GM18907 (cell line): ENCODE measurements at regions not wholly inside any gene's neighbourhood (a gene's known extent, or its start where the extent isn't known, plus 50 kb on each side); places are given as distances from the start of the nearest gene placed in this dataset.

ENCODE experiments used
- ATAC-seq: cut with Tn5 transposase; IDR thresholded peaks from one replicate; pipeline ENCODE4 v1.9.1; 2021; ENCODE audit warnings: mild to moderate bottlenecking, moderate library complexity; ENCODE audit not compliant: unreplicated experiment

DNA sequence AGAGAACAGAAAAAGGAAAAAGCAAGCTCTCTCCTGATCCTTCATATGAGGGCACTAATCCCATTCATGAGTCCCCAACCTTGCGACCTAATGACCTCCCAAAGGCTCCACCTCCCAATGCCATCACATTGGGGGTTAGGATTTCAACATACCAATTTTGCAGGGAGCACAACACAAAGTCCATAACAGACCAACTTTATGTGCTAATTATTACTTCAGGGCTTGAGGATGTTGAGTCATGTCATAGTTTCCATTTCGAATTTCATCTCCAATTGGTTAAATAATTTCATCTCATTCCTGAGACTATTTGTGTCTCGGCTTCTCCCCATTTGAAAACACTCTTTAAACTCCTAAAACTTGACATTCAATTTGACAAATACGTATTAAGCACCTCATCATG, 69.9 kb upstream of the KLF7 start:
- no peak for ATAC-seq

- ATAC-seq = no peak
These were observed 70.6 kb upstream of the KLF7 start for GRCh38 chr2:207236156-207236935.

DNA sequence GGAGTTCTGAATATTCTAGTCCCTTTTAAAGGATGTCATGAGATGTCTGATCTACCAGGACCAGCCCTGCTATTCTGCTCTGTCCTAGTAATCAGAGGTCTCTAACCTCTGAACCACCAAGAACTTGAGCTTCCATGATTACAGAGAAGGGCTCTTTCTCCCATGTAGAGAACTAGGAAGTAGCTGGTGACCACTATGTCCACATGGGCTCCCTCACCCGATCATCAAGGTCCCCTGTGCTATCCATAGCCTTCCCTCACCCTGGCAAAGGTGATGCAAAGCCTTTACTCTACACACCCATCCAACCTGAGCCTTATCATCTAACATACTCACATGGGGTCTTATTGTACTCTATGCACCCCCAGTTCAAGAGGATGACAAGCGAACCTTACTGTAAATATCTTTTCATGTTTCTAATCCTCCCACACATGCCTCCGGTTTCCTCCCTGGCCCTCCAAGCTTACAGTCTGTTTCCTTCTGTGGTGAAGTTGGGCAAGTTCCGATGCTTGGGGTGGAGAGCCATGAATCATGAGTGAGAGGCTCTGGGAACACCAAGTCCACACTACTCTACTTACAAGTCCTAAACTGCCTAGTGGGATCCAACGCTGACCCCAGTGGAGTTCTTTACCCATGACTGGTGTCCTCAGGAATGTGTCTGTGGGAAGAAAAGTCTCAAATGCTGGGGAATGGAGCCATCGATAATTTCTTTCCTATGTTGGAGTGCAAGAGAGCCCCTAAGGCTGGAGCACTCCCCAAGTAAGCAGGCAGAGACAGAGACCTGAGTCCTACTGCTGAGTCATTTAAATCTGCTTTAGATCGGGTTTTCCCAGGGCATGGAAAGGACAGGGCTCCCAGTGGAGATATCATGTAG, 73.3 kb upstream of the KLF7 start:
- no peak for ATAC-seq

GRCh38 chr2:207239754-207240494, 74.2 kb upstream of the KLF7 start:
- peak; percentile 72 for ATAC-seq

GRCh38 chr2:207240649-207241048, 74.9 kb upstream of the KLF7 start:
- ATAC-seq = peak; percentile 31

DNA sequence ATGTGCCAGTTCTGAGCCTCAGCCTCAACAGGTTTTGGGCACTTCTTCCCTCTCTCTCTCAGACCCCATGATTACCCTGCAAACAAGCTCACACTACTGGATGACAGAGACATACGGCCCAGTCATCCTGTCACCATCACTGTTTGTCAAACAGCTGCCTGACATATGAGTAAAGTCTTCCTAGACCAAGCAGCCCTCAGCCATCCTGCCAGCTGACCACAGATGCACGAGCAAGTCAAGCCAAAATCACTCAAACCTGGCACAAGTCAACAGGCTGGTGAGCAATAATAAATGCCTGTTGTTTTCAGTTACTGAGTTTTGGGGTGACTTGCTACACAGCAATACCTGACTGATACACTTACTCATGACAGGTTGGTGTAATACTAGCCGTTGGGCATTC, 75.5 kb upstream of the KLF7 start:
- ATAC-seq = peak; percentile 37

GRCh38 chr2:207243601-207244000, 77.9 kb upstream of the KLF7 start:
- no peak for ATAC-seq

GRCh38 chr2:207244971-207245925, 79.5 kb upstream of the KLF7 start:
- no peak for ATAC-seq

DNA sequence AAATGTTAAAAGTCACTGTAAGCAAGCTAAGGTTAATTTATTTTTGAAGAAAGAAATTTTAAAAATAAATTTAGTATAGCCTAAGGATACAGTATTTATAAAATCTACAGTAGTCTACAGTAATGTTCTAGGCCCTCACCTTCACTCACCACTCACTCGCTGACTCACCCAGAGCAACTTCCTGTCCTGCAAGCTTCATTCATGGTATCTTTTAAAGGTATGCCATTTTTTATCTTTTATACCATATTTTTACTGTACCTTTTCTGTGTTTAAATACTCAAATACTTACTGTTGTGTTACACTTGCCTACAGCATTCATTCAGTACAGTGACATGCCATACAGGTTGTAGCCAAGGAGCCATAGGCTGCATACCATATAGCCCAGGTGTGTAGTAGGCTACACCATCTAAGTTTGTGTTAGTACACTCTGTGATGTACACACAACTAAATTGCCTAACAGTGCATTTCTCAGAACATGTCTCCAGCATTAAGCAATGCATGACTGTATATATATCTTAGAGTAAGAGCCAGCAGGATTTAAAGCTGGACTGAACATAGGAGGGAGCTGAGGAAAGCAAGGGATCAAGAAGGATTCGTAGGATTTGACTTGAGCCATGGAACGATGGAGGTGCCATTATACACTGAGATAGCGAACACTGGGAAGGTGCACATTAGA, 83.1 kb upstream of the KLF7 start:
- no peak for ATAC-seq

DNA sequence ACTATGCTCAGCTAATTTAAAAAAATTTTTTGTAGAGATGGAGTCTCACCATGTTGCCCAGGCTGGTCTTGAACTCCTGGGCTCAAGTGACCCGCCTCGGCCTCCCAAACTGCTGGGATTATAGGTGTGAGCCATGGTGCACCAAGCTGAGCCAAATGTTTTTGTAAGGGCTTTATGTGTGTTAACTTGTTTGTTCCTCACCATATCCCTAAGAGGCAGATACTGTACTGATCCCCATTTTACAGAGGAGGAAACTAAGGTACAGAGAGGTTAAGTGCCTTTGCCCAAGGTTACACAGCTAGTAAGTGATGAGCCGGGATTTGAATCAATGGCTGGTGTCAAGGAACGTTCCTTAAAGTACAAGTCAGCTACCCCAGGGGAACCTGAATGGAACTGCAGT, 85.3 kb upstream of the KLF7 start:
- ATAC-seq = no peak

DNA sequence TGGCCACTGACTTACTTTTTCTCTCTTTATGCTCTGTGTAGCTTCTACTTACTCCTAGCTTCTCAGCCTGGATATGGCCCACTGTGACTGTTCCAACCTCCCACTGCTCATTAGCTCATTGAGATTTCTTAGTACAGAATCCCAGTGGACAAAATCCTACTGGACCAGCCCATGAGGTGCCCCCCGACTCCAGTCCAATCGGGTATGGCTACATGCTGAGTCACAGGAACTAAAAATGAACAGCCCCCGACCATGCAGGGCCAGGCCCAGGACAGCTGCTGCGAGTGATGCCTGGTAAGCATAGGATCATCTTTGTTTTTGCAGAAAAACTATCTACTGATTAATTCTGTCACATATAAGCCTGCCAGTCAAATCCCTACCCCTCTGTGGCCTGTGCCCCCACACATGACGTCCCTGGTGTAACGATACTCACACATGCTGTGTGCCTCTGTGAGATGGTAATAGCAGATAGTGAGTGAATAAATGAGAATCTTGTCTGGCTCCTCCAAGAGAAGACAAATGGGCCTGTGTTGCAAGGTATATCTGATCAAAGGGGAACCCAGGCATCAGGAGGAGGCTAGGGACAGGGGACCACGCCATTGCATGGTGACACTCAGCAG, 85.9 kb upstream of the KLF7 start:
- ATAC-seq = no peak

- ATAC-seq = no peak
These were observed 86.7 kb upstream of the KLF7 start for GRCh38 chr2:207252416-207252815.

DNA sequence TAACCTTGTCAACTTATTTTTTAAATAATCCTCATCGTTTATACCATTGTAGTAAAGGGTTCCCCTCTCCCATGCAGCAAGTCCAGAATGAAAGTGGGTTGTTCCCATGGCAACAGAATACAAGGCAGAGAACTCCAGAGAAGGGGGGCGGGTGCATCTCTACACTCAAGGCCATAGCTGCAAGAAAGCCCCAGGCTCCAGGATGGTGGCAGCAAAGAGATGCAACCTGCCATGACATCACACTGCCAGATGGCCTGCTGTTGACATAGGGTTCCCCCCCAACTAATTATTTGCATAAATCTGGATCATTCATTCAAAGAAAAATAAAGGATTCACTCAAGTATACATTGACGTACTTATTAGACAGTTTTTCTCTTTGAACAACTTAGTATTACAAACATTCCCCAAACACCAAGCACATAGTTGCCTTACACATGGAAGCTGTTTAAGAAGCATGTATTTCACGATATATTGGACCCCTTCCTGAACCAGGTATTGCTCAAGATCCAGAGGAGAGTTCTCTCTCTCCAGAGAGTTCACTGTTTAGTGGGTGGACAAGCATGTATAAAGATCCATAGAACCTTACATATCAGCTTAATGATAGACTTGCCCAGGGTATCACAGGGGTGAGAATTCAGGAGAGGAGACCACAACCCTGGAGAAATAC, 87.4 kb upstream of the KLF7 start:
- ATAC-seq = no peak

GRCh38 chr2:207253666-207254345, 88.1 kb upstream of the KLF7 start:
- no peak for ATAC-seq

- peak; percentile 45 for ATAC-seq
These were observed 89.1 kb upstream of the KLF7 start for GRCh38 chr2:207254591-207255464.

DNA sequence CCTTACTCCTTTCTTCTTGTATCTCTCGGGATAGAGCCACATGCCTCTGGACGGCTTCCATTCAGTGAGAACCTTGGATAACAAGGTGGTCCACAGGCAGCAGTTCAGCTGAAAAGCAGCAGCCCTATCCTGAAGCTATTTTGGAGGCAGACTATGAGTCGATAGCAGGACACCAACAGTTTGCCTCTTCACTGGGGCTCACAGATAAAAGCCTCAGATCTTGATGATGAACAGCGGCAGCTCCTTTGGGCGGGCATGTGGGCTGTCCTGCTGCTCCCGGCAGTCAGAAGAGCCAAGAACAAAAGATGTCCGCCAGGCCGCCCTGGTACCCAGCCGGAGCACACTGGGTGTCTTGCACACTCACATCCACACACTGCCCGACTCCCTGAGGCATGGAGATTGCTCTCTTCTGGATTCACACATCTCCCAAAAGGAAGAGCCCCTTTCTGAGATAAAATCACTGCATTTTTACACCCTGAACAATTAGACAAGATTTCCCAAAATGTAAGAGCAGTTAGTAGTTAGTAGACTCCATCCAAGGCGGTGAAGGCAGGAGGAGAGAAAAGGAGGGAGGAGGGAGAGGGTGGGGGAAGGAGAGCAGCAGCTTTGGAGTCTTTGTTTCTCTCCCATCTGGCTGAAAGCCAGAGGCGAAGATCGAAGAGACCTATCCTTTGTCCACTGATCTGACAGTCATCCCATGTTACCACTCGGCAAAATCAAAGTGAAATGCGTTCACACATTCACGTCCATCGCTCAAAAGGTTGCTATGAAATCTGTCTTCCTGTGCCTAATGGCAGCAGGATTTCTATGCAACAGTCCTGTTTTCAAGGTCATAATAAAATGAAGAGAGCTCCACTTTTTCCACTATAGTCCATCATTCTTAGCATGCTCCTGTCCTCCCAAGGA, 90.1 kb upstream of the KLF7 start:
- ATAC-seq = no peak
